Left kidney (tissue), 1 donor: ENCODE measurements at regions not wholly inside any gene's neighbourhood (a gene's known extent, or its start where the extent isn't known, plus 50 kb on each side); places are given as distances from the start of the nearest gene placed in this dataset.
"Not testable (repeated sequence)": the region's sequence is repeated elsewhere in the genome, so short reads cannot be mapped to it uniquely, and the experiment has no call there.

ENCODE experiments used
- DNase-seq: peaks from one replicate; pipeline ENCODE4 v3.0.0-alpha.2; 2013

DNA sequence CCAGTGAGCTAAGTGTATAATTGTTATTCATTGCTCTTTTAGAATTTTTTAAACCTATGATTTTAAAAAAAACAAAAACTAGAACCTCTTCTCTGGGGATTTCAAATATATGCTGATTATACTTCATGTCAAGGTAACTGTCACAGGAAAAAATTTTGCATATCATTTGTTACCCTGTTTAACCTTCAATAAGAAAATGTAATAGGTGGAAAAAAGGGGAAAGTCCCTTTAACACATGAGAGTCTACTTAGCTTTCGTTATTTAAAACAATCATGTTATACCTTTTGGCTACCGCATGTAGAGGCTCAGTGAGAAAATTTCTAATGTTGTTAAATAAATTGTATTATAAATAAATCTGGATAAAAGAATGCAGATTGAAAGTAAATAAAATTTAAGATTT is 190.1 kb upstream of the AKR1E2 start:
- DNase-seq, result no peak

DNA sequence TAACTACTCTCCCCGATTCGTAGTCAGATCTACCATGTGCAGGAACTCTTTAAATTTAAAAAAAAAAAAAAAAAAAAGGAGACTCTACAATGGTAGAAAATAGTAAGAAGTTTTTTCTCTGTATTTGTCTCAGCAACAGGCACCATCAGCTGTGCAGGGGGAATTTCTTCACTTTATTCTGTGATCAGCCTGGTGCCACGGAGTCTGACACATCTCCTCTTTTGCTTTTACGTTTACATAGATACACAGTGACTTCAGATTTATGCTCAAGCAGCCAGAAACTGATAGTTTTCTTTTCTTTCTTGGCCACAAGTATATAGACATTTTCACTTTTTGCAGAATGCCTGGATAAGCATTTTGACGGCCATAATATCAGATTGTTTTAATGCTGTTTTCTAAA is 190.6 kb upstream of the AKR1E2 start:
- no peak for DNase-seq

DNA sequence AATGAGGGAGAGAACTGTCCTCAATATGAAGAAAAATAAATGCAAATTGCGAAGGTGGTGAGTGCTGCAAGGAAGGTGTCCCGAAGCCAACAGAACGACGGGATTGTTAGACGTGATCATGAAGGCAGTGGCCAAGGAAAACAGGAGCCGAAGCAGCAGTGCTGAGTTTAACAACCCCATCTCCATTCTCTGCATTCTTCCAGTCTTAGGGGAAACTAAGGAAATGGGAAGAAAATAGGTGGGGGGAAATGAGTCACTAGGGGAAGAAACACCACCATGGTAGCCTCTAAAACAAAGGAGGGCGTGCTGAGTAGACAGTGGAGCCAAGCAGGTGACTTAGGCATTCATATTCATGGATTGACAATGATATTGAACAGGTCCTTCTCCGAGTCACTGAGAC is 192.2 kb upstream of the AKR1E2 start:
- no peak for DNase-seq

DNA sequence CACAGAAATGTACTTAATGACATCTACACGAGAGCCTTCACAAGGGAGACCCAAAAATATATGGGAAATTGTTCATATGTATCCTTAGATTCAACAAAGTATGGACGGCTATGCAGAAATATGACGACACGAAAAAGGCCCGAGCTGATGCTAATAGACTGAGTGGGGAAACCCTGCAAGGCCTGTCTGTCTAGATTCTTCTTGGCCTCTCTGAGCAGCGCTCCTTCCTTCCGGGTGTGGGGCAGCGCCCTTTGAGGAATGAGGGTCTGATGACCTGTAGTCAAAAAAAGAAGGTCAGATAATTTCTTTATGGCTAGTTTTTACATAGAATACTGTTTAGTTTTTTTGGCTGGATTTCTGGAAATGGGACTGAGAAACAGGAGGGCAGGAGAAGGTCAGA is 192.8 kb upstream of the AKR1E2 start:
- no peak for DNase-seq

DNA sequence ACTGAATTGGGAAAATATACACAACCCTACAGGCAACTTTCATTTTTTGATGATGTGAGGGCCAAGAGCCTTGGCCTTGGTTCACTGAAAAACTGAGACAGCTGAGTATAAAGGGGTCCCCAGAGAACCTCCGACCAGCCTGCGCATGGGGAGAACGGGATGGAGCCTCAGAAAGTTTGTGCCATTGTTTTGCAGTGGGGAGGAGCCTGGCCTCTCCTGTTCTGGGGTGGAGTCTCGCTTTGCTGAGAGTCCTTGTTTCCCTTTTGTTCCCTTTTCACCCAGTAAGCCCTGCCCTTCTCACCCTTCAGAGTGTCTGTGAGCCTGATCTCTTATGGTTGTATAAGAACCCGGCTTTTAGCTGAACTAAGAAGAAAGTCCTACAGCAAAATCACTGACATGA is 193.2 kb upstream of the AKR1E2 start:
- DNase-seq, result no peak

DNA sequence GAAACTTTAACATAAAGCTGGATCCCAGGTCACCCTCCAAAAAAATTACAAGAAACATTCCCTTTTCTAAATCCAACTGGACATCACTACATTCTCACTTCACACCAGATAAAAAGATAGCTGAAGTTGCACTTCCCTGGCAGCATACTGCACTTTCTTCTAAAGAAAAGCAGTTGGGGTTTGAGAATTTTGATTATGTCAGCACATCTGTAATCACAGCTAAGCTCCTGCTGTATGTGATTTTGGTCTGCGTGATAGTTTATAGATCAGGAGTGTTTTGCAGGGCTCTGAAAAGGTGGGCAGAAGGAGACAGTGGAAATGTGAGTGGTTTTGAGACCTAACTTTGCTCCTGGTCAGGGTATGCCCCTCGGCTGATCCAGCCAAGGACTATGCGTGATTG is 199.1 kb upstream of the AKR1E2 start:
- DNase-seq, result no peak

DNA sequence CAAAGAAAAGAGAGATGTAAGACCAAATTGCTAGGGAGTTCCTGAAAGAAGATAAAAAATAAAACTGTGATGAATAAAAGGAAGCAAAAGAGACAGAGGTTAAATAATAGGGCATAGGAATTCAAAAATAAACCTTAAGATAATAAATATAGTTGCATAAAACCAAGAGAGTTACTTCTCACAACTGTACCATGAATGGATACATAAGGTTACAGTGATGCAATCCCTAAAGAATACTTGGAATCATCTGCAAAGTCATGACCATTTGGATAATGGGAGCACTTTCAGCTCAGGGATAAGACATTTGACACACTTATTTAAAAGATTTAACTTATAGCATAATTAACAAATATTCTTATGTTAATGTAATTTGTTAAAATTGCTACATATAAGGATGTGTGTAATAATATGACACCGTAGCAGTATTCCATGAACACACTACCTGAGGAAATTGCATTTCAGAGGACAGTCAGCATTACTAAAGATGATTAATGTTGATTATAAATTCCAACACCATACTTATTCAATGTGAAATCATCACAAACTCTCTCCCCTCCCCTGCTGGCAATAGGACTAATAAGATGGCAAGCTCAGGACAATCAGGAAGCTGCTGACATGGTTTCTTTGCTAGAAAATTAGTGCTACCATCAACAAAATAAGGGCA is 202.1 kb upstream of the AKR1E2 start:
- no peak for DNase-seq

DNA sequence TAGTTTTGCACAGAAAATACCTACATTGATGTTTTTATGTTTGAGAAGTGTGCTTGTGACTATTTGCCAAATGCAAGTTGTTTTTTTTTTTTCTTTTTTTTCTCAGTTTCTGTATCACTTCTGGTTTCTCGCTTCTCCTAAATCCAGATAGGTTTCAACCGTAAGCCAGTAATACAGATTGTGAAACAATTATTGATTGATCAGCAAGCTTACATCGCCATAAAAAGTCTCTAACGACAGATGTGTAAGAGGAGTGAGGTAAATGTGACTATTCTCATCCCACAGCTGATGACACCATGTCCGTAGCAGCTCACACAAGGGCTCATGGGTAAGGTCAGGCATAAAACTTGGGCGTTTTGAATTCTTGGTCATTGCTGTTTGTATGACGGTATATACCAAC is 202.8 kb upstream of the AKR1E2 start:
- no peak for DNase-seq

DNA sequence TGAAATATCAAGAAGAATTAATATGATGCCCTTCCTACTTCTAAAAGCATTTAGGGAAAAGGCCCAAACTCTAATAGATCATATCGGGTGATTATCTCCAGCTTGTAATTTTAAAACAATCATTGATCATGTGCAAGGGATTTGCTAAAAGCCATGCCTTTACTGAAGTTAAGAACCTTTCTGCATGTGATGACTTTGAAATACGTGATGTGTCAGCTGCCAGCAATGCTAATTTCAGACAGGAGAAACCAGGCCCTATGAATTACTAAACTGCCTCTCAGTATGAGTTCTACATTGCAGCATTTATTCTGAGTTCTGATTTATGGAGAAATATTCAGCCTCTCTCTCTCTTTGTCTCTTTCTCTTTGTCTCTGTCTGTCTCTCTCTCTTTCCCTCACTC is 203.6 kb upstream of the AKR1E2 start:
- no peak for DNase-seq

DNA sequence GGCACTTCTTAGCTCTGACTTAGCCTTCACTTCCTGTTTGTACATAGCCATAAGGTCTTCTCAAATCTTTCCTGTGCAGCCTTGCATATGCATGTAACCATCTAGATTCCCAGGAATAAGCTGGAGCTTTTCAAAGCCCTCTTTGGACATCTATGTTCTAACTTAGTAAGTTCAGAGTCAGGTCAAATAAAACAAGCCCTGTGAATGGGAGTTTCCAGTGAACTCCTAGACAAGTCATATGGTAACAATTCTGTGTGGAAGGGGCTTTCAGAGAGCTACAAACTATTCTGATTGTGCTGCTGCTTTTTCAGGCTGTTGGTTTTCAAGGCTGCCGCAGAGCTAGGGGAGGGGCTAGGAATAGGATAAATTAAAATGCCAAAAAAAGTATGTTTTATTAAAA is 208.4 kb upstream of the AKR1E2 start:
- no peak for DNase-seq

DNA sequence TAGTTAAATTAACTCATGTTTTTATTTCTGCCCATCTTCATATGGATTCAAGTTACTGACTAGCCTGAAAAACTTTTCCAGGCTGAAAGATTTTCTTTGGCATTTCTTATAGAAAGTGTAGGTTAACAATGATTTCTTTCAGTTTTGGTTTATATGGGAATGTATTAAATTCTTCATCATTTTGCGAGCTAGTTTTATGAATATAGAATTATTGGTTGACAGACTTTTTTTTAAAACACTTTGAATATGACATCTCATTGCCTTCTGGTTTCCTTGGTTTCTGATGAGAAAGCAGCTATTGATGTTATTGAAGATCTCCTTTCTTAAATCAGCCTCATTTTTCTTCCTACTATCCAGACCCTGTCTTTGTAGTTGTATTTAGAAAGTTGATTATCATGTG is 211.0 kb upstream of the AKR1E2 start:
- DNase-seq, result no peak

DNA sequence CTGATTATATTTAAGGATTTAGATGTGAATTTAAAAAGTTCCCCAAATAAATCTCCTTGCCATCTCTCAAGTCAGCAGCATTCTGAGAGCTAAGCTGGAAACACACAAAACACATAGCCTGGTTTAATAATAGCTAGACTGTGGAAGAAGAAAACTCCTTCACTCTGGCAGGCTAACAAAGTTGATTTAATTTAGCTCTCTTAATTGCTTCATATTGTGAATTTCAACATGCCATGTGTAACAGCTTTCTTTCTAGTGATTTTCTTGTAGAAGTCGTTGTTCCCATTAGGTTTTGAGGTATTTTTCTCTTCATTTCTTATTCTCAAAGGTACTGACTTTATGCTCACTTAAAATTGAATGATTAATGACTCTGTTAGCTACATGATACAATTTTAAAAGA is 216.8 kb upstream of the AKR1E2 start:
- DNase-seq, result no peak

DNA sequence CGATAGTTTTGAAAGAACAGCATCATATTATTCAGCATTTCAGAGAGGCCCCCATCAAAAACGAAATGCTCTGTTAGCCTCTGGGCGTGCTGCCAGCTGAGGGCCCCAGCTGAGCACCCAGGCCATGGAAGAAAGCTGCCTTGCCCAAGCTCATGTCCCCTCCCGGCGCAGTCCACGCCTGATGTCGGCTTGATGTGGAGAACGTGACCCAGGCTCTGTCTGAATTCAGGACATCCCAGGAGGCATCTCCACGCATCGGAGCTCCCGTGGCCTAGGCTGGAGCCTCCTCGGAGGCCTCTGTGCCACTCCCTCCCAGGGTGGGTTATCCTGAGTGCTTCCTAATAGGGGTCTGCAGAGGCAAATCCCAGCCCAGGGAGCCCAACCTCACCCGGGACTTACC is 218.3 kb upstream of the AKR1E2 start:
- DNase-seq, result no peak

DNA sequence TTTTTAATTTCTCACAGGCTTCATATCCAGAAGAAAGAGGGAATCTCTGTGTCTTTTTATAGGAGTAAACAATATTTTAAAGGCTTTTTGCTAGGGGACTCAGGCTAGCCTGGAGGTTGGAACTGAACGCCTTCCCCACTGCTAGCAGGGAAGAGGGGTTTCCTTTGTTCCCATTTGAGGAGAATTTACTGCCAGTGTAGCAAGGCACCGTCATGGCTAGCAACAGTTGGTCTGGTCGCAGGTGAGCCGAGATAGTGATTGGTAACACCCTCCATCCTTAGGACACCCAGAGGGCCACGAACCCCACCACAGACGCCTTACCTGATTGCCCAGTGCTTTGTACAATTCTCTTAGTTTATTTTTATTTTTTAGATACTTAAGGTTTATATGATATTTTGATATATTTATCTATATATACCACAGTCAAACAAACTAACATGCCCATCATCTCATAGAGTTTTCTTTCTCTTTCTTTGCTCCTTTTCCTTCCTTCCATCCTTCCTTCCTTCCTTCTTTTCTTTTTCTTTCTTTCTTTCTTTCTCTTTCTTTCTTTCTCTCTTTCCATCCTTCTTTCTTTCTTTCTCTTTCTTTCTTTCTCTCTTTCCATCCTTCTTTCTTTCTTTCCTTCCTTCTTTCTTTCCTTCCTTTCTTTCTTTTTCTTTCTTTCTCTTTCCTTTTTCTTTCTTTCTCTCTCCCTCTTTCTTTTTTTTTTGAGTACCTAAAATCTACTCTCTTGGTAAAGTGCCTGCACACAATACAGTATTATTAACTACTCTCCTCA is 219.0 kb upstream of the AKR1E2 start:
- no peak for DNase-seq

DNA sequence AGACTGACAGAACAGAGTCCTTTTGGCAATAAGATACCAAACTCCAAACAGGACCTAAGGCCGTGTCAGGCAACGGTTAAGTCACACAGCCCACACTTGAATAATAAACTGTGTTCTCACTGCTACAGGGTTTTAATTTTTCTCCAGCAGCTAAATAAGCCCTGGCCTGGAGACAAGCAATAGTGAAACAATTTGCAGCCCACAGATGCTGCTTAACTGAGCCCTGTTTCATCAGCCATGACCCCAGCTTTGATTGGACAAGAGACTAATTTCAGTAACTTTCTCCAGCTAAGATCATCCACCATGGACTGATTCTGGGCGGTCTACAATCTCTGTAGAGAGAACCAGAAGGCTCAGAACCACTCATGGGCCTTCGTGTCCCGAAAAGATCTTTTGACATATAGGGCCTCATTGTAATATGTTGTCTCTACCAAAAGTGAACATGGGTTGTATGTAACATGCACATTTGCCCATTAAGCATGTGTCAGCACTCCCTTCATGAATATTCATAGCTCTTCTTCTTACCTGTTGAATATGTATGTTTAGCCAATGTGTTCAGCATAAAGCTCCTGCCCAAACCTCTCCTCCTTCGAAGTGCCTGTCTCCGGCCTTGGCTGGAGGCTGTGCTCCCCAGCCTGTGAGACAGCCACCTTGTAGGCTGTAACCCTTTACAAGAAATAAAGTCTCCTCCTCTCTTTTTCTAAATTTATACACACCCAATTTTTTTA is 223.1 kb upstream of the AKR1E2 start:
- peak; percentile 5 for DNase-seq

DNA sequence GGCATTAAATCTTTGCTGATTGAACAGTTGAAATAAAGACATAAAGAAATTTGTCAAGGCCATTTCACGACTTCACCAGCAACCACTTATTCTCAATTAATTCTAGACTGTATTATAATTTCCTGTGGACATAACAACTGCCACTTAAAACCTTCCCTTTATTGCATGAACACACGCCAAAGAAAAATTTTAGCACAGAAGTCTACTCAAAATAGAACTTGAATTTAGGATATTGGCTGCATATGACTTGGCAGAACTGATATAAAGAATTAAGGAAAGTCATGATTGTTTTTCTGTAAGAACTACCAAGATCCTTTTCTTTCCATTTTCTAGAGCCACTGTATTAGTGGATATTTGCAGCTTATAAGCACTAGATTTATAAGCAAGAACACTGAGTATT is 226.5 kb upstream of the AKR1E2 start:
- DNase-seq, result no peak

DNA sequence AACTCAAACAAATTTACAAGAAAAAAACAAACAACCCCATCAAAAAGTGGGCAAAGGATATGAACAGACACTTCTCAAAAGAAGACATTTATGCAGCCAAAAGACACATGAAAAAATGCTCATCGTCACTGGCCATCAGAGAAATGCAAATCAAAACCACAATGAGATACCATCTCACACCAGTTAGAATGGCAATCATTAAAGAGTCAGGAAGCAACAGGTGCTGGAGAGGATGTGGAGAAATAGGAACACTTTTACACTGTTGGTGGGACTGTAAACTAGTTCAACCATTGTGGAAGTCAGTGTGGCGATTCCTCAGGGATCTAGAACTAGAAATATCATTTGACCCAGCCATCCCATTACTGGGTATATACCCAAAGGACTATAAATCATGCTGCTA is 228.1 kb upstream of the AKR1E2 start:
- DNase-seq, result not testable (repeated sequence)

DNA sequence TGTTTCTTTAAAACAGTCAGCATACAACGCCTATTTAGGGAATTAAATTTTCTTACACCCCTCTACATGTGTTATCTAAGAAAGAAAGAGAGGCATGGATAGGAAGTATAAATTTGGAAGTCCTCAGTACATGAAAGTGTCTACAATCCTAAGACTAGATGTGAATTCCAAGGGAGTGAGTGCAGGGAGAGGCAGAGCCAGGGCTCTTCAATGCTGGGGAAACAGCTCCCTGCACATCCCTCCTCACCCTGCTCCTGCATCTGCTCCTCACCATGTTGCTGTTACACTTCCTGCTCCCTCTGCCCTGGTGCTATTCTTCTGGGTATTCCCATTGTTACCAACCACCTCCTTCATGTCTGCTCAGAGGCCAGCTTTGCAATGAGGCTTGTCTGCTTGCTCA is 229.1 kb upstream of the AKR1E2 start:
- DNase-seq, result no peak

DNA sequence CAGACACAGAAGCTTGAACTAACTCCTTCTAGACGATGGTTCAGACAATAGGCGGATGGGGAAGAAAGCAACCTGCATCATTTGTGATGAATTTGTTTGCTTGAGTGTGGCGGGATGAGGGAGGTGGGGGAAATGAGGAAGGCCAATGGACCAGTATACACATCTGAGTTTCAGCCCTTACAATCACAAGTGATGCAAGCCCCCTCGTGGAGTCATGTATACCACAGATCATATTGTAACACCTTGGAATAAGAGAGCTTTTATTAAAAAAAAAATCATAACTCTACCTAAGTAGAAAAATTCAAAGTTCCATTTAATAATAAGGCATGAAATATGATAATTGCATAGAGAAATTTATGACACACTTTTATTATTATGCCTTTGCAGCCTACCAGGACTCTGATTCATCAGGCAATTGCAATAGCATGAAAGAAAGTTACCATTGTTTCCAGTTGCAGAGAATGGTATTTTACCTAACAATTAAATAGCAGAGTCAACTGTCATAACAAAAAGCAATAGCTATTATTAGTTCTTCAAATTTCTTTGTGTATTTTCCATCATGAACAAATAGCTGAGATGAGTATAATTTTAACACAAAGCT is 230.2 kb upstream of the AKR1E2 start:
- no peak for DNase-seq

DNA sequence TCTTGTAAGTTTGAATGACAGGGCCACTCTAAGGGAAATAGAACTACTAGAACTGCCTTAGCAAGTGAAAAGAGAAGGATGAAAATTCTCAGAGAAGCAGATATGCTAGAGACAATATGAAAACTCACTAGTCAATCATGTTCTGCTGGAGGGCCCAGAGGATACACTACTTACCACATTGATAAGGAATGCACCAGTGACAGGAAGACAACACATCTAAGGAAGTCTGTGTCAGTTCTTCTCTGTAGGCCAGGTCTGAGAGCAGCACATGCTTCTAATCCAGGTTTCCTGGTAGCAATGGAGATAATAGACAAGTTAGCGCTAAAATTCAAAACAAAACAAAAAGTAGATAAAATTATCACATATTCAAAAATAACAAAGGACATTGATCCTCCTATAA is 235.2 kb upstream of the AKR1E2 start:
- no peak for DNase-seq

DNA sequence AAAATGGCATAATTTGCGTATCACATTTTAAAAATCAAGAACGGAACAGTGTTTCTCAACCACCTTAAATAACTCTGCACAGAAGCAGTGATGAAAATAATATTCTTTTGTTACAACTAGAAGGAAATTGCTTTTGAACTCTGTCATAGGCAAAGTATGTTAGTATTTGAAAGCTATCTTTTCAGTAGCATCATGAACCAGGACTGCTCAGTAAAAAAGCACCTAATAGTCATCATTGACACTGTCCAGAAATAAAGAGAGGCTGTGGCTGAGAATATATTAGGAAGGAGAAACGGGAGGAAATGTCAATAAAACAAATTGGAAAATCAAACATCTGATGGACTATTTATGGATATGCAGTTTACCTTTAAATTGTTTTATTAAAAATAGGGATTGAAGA is 237.2 kb upstream of the AKR1E2 start:
- DNase-seq, result no peak

DNA sequence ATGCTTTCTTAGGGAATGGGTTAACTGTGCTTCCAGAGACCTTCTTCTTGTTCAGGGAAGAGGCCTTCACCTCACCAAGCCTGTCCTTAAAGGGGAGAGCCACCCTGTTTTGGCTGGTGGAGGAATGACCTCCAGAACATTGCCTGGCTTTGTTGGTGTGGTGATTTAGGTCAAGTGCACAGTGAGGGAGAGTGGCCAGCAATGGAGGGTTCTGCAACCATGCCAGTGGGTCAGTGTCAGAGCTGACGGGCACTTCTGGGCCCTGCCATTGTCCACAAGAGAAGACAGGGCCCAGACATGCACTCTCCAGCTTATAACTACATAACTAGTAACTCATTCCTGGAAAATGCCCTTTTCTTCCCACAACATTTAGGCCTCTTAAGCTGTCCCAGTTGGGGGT is 238.5 kb upstream of the AKR1E2 start:
- no peak for DNase-seq

DNA sequence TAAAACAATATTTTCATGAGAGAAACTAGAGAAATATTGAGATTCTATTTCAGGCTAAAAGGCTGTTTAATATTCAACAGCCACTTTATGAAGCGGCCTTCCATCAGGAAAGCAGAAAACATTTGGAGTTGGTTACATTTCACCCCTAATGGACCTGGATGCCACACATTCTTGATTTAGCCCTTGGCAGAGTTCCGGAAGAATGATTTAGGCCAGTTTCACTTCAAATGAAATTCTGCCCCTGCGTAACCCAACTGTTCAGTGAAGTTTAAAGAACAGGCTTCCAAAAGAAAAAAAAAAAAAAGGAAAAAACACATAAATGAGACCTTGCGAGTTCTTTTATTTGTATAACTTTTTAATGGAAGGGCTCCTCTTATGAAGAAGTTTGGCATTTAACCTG is 239.2 kb upstream of the AKR1E2 start:
- DNase-seq, result peak; percentile 66
